ENCODE measurements at regions not wholly inside any gene's neighbourhood (a gene's known extent, or its start where the extent isn't known, plus 50 kb on each side); places are given as distances from the start of the nearest gene placed in this dataset.

DNA sequence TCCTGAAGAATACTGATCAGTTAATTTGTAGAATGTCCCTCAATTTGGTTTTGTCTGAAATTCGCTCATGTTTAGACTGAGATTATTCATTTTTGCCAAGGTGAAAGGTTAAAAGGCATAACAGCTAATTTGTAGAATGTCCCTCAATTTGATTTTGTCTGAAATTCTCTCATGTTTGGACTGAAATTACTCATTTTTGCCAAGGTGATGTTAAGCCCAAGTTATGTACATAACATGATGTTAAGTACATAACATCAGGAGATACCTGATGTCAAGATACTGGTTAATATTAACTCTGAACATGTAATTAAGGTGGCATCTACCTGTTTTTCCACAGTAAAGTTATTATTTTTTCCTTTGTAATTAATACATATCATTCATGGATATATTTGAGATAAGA lies 243.4 kb upstream of the PMFBP1 start:
- H2AK5ac ChIP-seq (ENCODE audit: low read depth, low read length), result no peak overlapping the region
- H2BK5ac ChIP-seq (ENCODE audit: low read depth, low read length), result no peak overlapping the region
- ChIA-PET CTCF (ENCODE audit: partially characterized antibody) (no interaction called here), POLR2A (ENCODE audit: partially characterized antibody) (no interaction called here)
- no peak overlapping the region for H2BK20ac ChIP-seq (ENCODE audit: low read length)
- no peak overlapping the region for H3K4ac ChIP-seq (replicated peaks; ENCODE audit: insufficient read length, low read depth, low read length)
- H2AFZ ChIP-seq (ENCODE audit: low read length), result no peak overlapping the region
- H3K56ac ChIP-seq (replicated peaks; ENCODE audit: insufficient read length, low read depth, low read length), result no peak overlapping the region
- H3K9ac ChIP-seq (replicated peaks in 1 of 4; ENCODE audit: extremely low read depth in 1 of 4, low read depth in 3 of 4, low read length in 3 of 4), result no peak overlapping the region
- H4K8ac ChIP-seq (ENCODE audit: extremely low read depth, insufficient read depth, low read length), result no peak overlapping the region
- no peaks in the 10 kb centered on the region for H4K20me1 ChIP-seq (replicated peaks in 1 of 2; ENCODE audit: control insufficient read depth in 1 of 2, insufficient read depth in 2 of 2, low read length in 2 of 2)
- 88% methylated on average over 1 of the region's 1 CpG; no CpG with 5 or more reads in 1 of the 2 experiments for WGBS, 2 experiments (ENCODE audit: extremely low coverage in 1 of 2, insufficient coverage in 1 of 2, insufficient read length in 1 of 2, insufficient replicate concordance in 2 of 2, low coverage in 1 of 2, low lambda C conversion rate in 2 of 2, missing lambda C conversion rate in 1 of 2)
- no peak overlapping the region for H3K14ac ChIP-seq (ENCODE audit: insufficient read length)
- no peak for FAIRE-seq
- no peak overlapping the region for H3K18ac ChIP-seq (ENCODE audit: extremely low read depth, low read length)
- H4K5ac ChIP-seq (ENCODE audit: insufficient read length, low read depth, low read length), result no peak overlapping the region
- H3K23ac ChIP-seq (ENCODE audit: insufficient read length), result no peak overlapping the region
- no peak overlapping the region for H3K4me3 ChIP-seq (ENCODE audit: extremely low read depth in 1 of 4, insufficient read depth in 2 of 4, low read depth in 3 of 4, low read length in 4 of 4)
- no peaks in the 10 kb centered on the region for H3K23me2 ChIP-seq (ENCODE audit: low read depth, low read length)
- no peaks in the 10 kb centered on the region for H3K27me3 ChIP-seq (replicated peaks in 1 of 4; ENCODE audit: control insufficient read depth in 3 of 4, extremely low read depth in 1 of 4, insufficient read depth in 3 of 4, low read length in 3 of 4)
- H2BK120ac ChIP-seq (replicated peaks; ENCODE audit: low read depth, low read length), result no peak overlapping the region
- TF ChIP-seq, protein P1, sequence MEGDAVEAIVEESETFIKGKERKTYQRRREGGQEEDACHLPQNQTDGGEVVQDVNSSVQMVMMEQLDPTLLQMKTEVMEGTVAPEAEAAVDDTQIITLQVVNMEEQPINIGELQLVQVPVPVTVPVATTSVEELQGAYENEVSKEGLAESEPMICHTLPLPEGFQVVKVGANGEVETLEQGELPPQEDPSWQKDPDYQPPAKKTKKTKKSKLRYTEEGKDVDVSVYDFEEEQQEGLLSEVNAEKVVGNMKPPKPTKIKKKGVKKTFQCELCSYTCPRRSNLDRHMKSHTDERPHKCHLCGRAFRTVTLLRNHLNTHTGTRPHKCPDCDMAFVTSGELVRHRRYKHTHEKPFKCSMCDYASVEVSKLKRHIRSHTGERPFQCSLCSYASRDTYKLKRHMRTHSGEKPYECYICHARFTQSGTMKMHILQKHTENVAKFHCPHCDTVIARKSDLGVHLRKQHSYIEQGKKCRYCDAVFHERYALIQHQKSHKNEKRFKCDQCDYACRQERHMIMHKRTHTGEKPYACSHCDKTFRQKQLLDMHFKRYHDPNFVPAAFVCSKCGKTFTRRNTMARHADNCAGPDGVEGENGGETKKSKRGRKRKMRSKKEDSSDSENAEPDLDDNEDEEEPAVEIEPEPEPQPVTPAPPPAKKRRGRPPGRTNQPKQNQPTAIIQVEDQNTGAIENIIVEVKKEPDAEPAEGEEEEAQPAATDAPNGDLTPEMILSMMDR (IDR thresholded peaks at IDR 0.05; ENCODE audit: control extremely low read depth in 1 of 3, insufficient read depth in 1 of 3, low read depth in 1 of 3, low read length in 3 of 3), result no peak
- TF ChIP-seq TEAD4 (IDR thresholded peaks at IDR 0.05; ENCODE audit: low read depth, low read length) (no peak), BRCA1 (IDR thresholded peaks at IDR 0.05; ENCODE audit: low read depth, low read length) (no peak), JUN (IDR thresholded peaks at IDR 0.05; ENCODE audit: low read depth, low read length) (no peak), POLR2AphosphoS5 (IDR thresholded peaks at IDR 0.05; ENCODE audit: low read depth, low read length) (no peak)
- no peaks in the 10 kb centered on the region for H3K79me2 ChIP-seq (ENCODE audit: control insufficient read depth in 1 of 2, insufficient read depth in 2 of 2, low read length in 2 of 2)
- H3K36me3 ChIP-seq (ENCODE audit: control insufficient read depth in 2 of 4, insufficient read depth in 4 of 4, low read length in 3 of 4), result peaks cover 0 to 2% (median 0%) of the 10 kb centered on the region in 4 experiments; a peak in 1 of 8 replicates
- H3K4me2 ChIP-seq (ENCODE audit: insufficient read depth in 1 of 2, low read depth in 2 of 2, low read length in 2 of 2), result no peak overlapping the region
- no peak overlapping the region for H2BK12ac ChIP-seq (ENCODE audit: low read depth, low read length)
- no peaks in the 10 kb centered on the region for H3K79me1 ChIP-seq (ENCODE audit: low read depth, low read length)
- no peaks in the 10 kb centered on the region for H3K9me3 ChIP-seq (ENCODE audit: insufficient read depth in 2 of 2, low read depth in 1 of 2, low read length in 1 of 2)
- DNase-seq (ENCODE audit: low read depth in 1 of 2, low spot score in 2 of 2), result no peak
- H4K91ac ChIP-seq (replicated peaks; ENCODE audit: insufficient read length, low read length), result no peak overlapping the region
- peaks cover 0 to 4% (median 1%) of the 10 kb centered on the region in 4 experiments; a peak in 2 of 7 replicates for H3K4me1 ChIP-seq (replicated peaks in 1 of 4; ENCODE audit: control insufficient read depth in 3 of 4, insufficient read depth in 4 of 4, low read length in 3 of 4)
- no peak overlapping the region for H3K27ac ChIP-seq (ENCODE audit: low read depth, low read length)
- no peak overlapping the region for H2BK15ac ChIP-seq (ENCODE audit: low read length)
